ENCODE measurements at regions not wholly inside any gene's neighbourhood (a gene's known extent, or its start where the extent isn't known, plus 50 kb on each side); places are given as distances from the start of the nearest gene placed in this dataset.

GRCh38 chr1:232306269-232306961, 323.5 kb downstream of the SIPA1L2 start:
- CTCF ChIA-PET = interaction anchor here (0.6 to 3.8 kb wide), 10 partner anchors 13 to 640 kb away, joined by 3 to 20 read pairs (median 3); no protein-coding TSS in a partner anchor
- DNase-seq (ENCODE audit: low spot score) = peak; percentile 35
- TF ChIP-seq STAT6 (CRISPR knock-in tag; conservative IDR thresholded peaks at IDR 0.05; ENCODE audit: low read depth) = no peak
- TF ChIP-seq PRDM15 (CRISPR knock-in tag; IDR thresholded peaks at IDR 0.05) = no peak
- TF ChIP-seq PRRX2 (CRISPR knock-in tag; IDR thresholded peaks at IDR 0.05) = no peak
- TF ChIP-seq USF2 (CRISPR knock-in tag; IDR thresholded peaks at IDR 0.05) = no peak
- TF ChIP-seq E2F5 (CRISPR knock-in tag; IDR thresholded peaks at IDR 0.05) = no peak
- TF ChIP-seq ZNF219 (CRISPR knock-in tag; IDR thresholded peaks at IDR 0.05; ENCODE audit: borderline replicate concordance) = no peak
- no peak for TF ChIP-seq FOXJ3 (CRISPR knock-in tag; IDR thresholded peaks at IDR 0.05; ENCODE audit: borderline replicate concordance)
- TF ChIP-seq MXD4 (CRISPR knock-in tag; IDR thresholded peaks at IDR 0.05; ENCODE audit: borderline replicate concordance) = no peak
- TF ChIP-seq E2F1 (CRISPR knock-in tag; IDR thresholded peaks at IDR 0.05) = no peak
- no peak for TF ChIP-seq FOXK1 (CRISPR knock-in tag; IDR thresholded peaks at IDR 0.05)
- TF ChIP-seq TEAD4 (CRISPR knock-in tag; IDR thresholded peaks at IDR 0.05) = no peak
- TF ChIP-seq CREM (CRISPR knock-in tag; IDR thresholded peaks at IDR 0.05) = no peak
- no peak for TF ChIP-seq IRF2 (CRISPR knock-in tag; IDR thresholded peaks at IDR 0.05; ENCODE audit: borderline replicate concordance, low read depth)
- TF ChIP-seq CREB1 (CRISPR knock-in tag; IDR thresholded peaks at IDR 0.05) = no peak
- Mint-ChIP-seq H3K4me1 (peaks cover 31% of the 10 kb centered on the region), H3K27me3 (ENCODE audit: low read depth) (peaks cover 6% of the 10 kb centered on the region), H3K9me3 (peaks cover 6% of the 10 kb centered on the region; the same call in 1 of the 2 replicates), H3K27ac (peak overlapping the region; percentile 17; the same call in 1 of the 2 replicates), H3K4me3 (no peak overlapping the region), H3K36me3 (peaks cover 2% of the 10 kb centered on the region; the same call in 1 of the 2 replicates)
- POLR2A ChIA-PET = no interaction called here
- ATAC-seq = peak; percentile 94

GRCh38 chr1:232305050-232305449, 324.9 kb downstream of the SIPA1L2 start:
- ChIA-PET POLR2A (no interaction called here), CTCF (interaction anchor here (1.8 kb wide), 1 partner anchor 24 kb away, joined by 4 read pairs; no protein-coding TSS in a partner anchor)
- Mint-ChIP-seq H3K4me3 (no peak overlapping the region), H3K9me3 (peaks cover 6% of the 10 kb centered on the region; the same call in 1 of the 2 replicates), H3K27me3 (ENCODE audit: low read depth) (peaks cover 6% of the 10 kb centered on the region), H3K4me1 (peaks cover 27% of the 10 kb centered on the region), H3K36me3 (peaks cover 2% of the 10 kb centered on the region; the same call in 1 of the 2 replicates), H3K27ac (no peak overlapping the region)
- no peak for ATAC-seq
- no peak for DNase-seq (ENCODE audit: low spot score)
- no peak for TF ChIP-seq NFYB (CRISPR knock-in tag; conservative IDR thresholded peaks at IDR 0.05; ENCODE audit: low read depth)
- no peak for TF ChIP-seq NR1H2 (CRISPR knock-in tag; IDR thresholded peaks at IDR 0.05)
- no peak for TF ChIP-seq PRRX2 (CRISPR knock-in tag; IDR thresholded peaks at IDR 0.05)
- TF ChIP-seq CBFB (CRISPR knock-in tag; IDR thresholded peaks at IDR 0.05; ENCODE audit: low read depth) = no peak
- no peak for TF ChIP-seq KAT7 (CRISPR knock-in tag; IDR thresholded peaks at IDR 0.05; ENCODE audit: borderline replicate concordance)
- no peak for TF ChIP-seq ATF1 (CRISPR knock-in tag; IDR thresholded peaks at IDR 0.05)
- TF ChIP-seq ZNF396 (CRISPR knock-in tag; IDR thresholded peaks at IDR 0.05; ENCODE audit: borderline replicate concordance) = no peak
- TF ChIP-seq ZNF425 (CRISPR knock-in tag; conservative IDR thresholded peaks at IDR 0.05) = no peak
- TF ChIP-seq ZBTB43 (CRISPR knock-in tag; IDR thresholded peaks at IDR 0.05) = no peak
